ENCODE measurements at regions not wholly inside any gene's neighbourhood (a gene's known extent, or its start where the extent isn't known, plus 50 kb on each side); places are given as distances from the start of the nearest gene placed in this dataset.
A peak's percentile ranks its signal among the peaks of the same experiment; 100 is the strongest.

GRCh38 chr2:51662187-51662586 lies 630.3 kb upstream of the NRXN1 start:
- Histone ChIP-seq H3K4me2 (no peak overlapping the region), H3K27me3 (no peaks in the 10 kb centered on the region), H3K9me3 (replicated peaks in 1 of 11) (peaks cover 0 to 5% (median 0%) of the 10 kb centered on the region in 11 experiments; a peak in 2 of 22 replicates), H3K4me1 (peaks cover 0 to 4% (median 0%) of the 10 kb centered on the region in 10 experiments; a peak in 1 of 20 replicates), H4K20me1 (no peaks in the 10 kb centered on the region), H3K9ac (no peak overlapping the region), H3K36me3 (no peaks in the 10 kb centered on the region), H3K27ac (no peak overlapping the region), H3K4me3 (no peak overlapping the region)
- no peak for TF ChIP-seq Cebpa-rat (IDR thresholded peaks at IDR 0.05)

- peaks cover 0 to 4% (median 0%) of the 10 kb centered on the region in 10 experiments; a peak in 1 of 20 replicates for H3K4me1 ChIP-seq
- H3K27ac ChIP-seq = no peak overlapping the region
- peak in 3 of 11 experiments; percentile 22 to 48 (median 32); a peak in 2 of 22 replicates for TF ChIP-seq Cebpa-rat (IDR thresholded peaks at IDR 0.05)
- no peak overlapping the region for H3K9ac ChIP-seq
- H3K27me3 ChIP-seq = no peaks in the 10 kb centered on the region
- no peaks in the 10 kb centered on the region for H3K9me3 ChIP-seq (replicated peaks in 1 of 11)
- H3K36me3 ChIP-seq = no peaks in the 10 kb centered on the region
- no peaks in the 10 kb centered on the region for H4K20me1 ChIP-seq
- no peak overlapping the region for H3K4me2 ChIP-seq
- H3K4me3 ChIP-seq = no peak overlapping the region
Measured at GRCh38 chr2:51657849-51658248, 625.9 kb upstream of the NRXN1 start.

GRCh38 chr2:51650769-51651168 lies 618.8 kb upstream of the NRXN1 start:
- H4K20me1 ChIP-seq = no peaks in the 10 kb centered on the region
- H3K4me2 ChIP-seq = no peak overlapping the region
- no peaks in the 10 kb centered on the region for H3K36me3 ChIP-seq
- TF ChIP-seq Cebpa-rat (IDR thresholded peaks at IDR 0.05) = no peak
- no peaks in the 10 kb centered on the region for H3K9me3 ChIP-seq (replicated peaks in 1 of 11)
- H3K9ac ChIP-seq = no peak overlapping the region
- no peak overlapping the region for H3K4me3 ChIP-seq
- no peak overlapping the region for H3K27ac ChIP-seq
- H3K27me3 ChIP-seq = no peaks in the 10 kb centered on the region
- peaks cover 0 to 4% (median 0%) of the 10 kb centered on the region in 10 experiments; a peak in 1 of 20 replicates for H3K4me1 ChIP-seq

GRCh38 chr2:51649366-51649765 lies 617.4 kb upstream of the NRXN1 start:
- no peak overlapping the region for H3K27ac ChIP-seq
- no peaks in the 10 kb centered on the region for H3K36me3 ChIP-seq
- H3K27me3 ChIP-seq = no peaks in the 10 kb centered on the region
- TF ChIP-seq Cebpa-rat (IDR thresholded peaks at IDR 0.05) = no peak
- H3K4me2 ChIP-seq = no peak overlapping the region
- H3K9ac ChIP-seq = no peak overlapping the region
- H3K4me1 ChIP-seq = no peaks in the 10 kb centered on the region
- H4K20me1 ChIP-seq = no peaks in the 10 kb centered on the region
- H3K9me3 ChIP-seq (replicated peaks in 1 of 11) = no peaks in the 10 kb centered on the region
- no peak overlapping the region for H3K4me3 ChIP-seq

GRCh38 chr2:51638811-51639210 lies 606.9 kb upstream of the NRXN1 start:
- no peaks in the 10 kb centered on the region for H3K36me3 ChIP-seq
- no peak overlapping the region for H3K9ac ChIP-seq
- no peak overlapping the region for H3K27ac ChIP-seq
- no peak overlapping the region for H3K4me2 ChIP-seq
- no peaks in the 10 kb centered on the region for H3K27me3 ChIP-seq
- H3K4me1 ChIP-seq = no peaks in the 10 kb centered on the region
- no peak for TF ChIP-seq Cebpa-rat (IDR thresholded peaks at IDR 0.05)
- H3K4me3 ChIP-seq = no peak overlapping the region
- H4K20me1 ChIP-seq = no peaks in the 10 kb centered on the region; a peak in 1 of 22 replicates
- H3K9me3 ChIP-seq (replicated peaks in 1 of 11) = peaks cover 0 to 6% (median 0%) of the 10 kb centered on the region in 11 experiments; a peak in 1 of 22 replicates

- H3K4me1 ChIP-seq = no peaks in the 10 kb centered on the region
- TF ChIP-seq Cebpa-rat (IDR thresholded peaks at IDR 0.05) = no peak
- H3K36me3 ChIP-seq = no peaks in the 10 kb centered on the region
- no peak overlapping the region for H3K4me2 ChIP-seq
- no peak overlapping the region for H3K27ac ChIP-seq
- no peak overlapping the region for H3K4me3 ChIP-seq
- H3K27me3 ChIP-seq = no peaks in the 10 kb centered on the region
- no peaks in the 10 kb centered on the region for H4K20me1 ChIP-seq
- H3K9me3 ChIP-seq (replicated peaks in 1 of 11) = no peaks in the 10 kb centered on the region
- no peak overlapping the region for H3K9ac ChIP-seq
Measured at GRCh38 chr2:51633073-51633472, 601.1 kb upstream of the NRXN1 start.

GRCh38 chr2:51629406-51629805 lies 597.5 kb upstream of the NRXN1 start:
- no peaks in the 10 kb centered on the region for H3K36me3 ChIP-seq
- H3K4me1 ChIP-seq = no peaks in the 10 kb centered on the region
- H4K20me1 ChIP-seq = no peaks in the 10 kb centered on the region
- no peak for TF ChIP-seq Cebpa-rat (IDR thresholded peaks at IDR 0.05)
- no peak overlapping the region for H3K9ac ChIP-seq
- H3K9me3 ChIP-seq (replicated peaks in 1 of 11) = no peaks in the 10 kb centered on the region
- peak overlapping the region in 2 of 11 experiments; percentile 21 to 54; a peak in 2 of 22 replicates for H3K27ac ChIP-seq
- H3K4me2 ChIP-seq = no peak overlapping the region
- no peaks in the 10 kb centered on the region for H3K27me3 ChIP-seq
- H3K4me3 ChIP-seq = no peak overlapping the region

- peak overlapping the region in 2 of 11 experiments; percentile 21 to 54; a peak in 2 of 22 replicates for H3K27ac ChIP-seq
- no peak overlapping the region for H3K9ac ChIP-seq
- TF ChIP-seq Cebpa-rat (IDR thresholded peaks at IDR 0.05) = no peak
- no peak overlapping the region for H3K4me3 ChIP-seq
- no peak overlapping the region for H3K4me2 ChIP-seq
- no peaks in the 10 kb centered on the region for H3K4me1 ChIP-seq
- no peaks in the 10 kb centered on the region for H4K20me1 ChIP-seq
- no peaks in the 10 kb centered on the region for H3K27me3 ChIP-seq
- H3K9me3 ChIP-seq (replicated peaks in 1 of 11) = no peaks in the 10 kb centered on the region
- H3K36me3 ChIP-seq = no peaks in the 10 kb centered on the region
Measured at GRCh38 chr2:51628917-51629316, 597.0 kb upstream of the NRXN1 start.

GRCh38 chr2:51624995-51625394 lies 593.1 kb upstream of the NRXN1 start:
- Histone ChIP-seq H3K4me1 (no peaks in the 10 kb centered on the region), H3K36me3 (no peaks in the 10 kb centered on the region), H3K9me3 (replicated peaks in 1 of 11) (peaks cover 0 to 3% (median 0%) of the 10 kb centered on the region in 11 experiments; a peak in 2 of 22 replicates), H3K4me2 (no peak overlapping the region), H3K27me3 (no peaks in the 10 kb centered on the region), H3K4me3 (no peak overlapping the region), H3K9ac (no peak overlapping the region), H4K20me1 (no peaks in the 10 kb centered on the region), H3K27ac (no peak overlapping the region)
- no peak for TF ChIP-seq Cebpa-rat (IDR thresholded peaks at IDR 0.05)

- Histone ChIP-seq H3K27me3 (no peaks in the 10 kb centered on the region), H3K4me3 (no peak overlapping the region), H3K9me3 (replicated peaks in 1 of 11) (peaks cover 4 to 13% (median 7%) of the 10 kb centered on the region in 11 experiments; a peak in 21 of 22 replicates), H3K9ac (no peak overlapping the region), H3K4me1 (peaks cover 0 to 6% (median 0%) of the 10 kb centered on the region in 10 experiments; a peak in 3 of 20 replicates), H3K36me3 (no peaks in the 10 kb centered on the region), H3K4me2 (no peak overlapping the region), H3K27ac (no peak overlapping the region), H4K20me1 (no peaks in the 10 kb centered on the region)
- no peak for TF ChIP-seq Cebpa-rat (IDR thresholded peaks at IDR 0.05)
Measured at GRCh38 chr2:51620796-51621195, 588.9 kb upstream of the NRXN1 start.
